Activated CD4-positive, alpha-beta T cell treated with anti-CD3 and anti-CD28 coated beads, Interleukin-2, amount 50 U/mL, for 16 hours (primary cell): ENCODE measurements at regions not wholly inside any gene's neighbourhood (a gene's known extent, or its start where the extent isn't known, plus 50 kb on each side); places are given as distances from the start of the nearest gene placed in this dataset.

Source experiments
- DNase-seq: peaks from one replicate; pipeline ENCODE4 v3.0.0-alpha.2; 2020

DNA sequence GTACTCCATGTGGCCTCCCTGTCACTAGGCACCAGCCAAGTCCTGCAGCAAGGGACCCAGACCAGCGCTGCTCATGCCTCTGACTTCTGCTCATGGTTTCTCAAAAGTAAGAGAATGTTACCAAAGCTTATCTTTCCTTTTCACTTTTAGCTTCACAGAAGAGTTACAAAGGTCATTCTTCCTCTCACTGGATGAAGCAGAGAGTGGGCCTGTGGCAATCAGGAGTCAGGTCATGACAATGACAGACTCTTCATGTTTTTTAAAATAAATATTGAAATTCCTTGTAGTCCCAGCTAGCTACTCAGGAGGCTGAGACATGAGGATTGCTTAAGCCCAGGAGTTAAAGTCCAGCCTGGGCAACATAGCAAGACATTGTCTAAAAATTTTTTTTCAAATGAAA, 126.1 kb downstream of the OSR1 start:
- no peak for DNase-seq

DNA sequence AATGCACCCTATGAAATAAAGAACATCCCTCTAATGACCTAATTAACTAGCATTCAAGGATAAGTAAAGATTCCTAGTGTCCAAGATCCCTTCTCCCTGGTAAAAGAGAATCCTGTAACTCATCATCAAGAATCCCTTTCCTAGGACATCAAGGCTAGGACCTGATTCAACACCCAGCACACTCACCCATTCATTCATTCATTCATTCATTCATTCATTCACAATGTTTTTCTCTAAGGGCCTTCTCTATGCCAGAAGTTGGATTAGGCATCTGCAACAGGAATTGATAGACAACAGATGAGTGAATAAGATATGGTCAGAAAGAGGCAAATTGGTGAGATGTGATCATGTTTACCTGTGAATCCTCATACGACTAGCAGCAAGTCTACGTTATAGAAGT, 126.8 kb downstream of the OSR1 start:
- DNase-seq, result no peak

DNA sequence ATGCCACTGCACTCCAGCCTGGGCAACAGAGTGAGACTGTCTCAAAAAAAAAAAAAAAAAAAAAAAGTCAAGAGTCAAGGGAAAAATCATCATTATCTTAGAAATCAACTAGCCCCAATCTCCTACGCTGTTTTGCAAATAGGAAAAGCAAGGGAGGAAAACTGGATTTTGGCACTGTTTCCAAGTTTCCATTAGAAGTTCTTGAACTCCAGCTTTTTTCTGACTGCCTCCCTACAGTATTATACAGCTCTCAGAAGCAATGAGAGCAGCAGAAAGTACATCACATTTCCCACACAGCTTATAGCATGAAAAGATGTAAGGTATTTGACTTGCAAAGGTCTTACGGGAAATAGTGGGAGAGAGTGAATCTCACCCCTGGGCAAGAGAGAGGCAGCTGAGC, 127.8 kb downstream of the OSR1 start:
- DNase-seq, result no peak

DNA sequence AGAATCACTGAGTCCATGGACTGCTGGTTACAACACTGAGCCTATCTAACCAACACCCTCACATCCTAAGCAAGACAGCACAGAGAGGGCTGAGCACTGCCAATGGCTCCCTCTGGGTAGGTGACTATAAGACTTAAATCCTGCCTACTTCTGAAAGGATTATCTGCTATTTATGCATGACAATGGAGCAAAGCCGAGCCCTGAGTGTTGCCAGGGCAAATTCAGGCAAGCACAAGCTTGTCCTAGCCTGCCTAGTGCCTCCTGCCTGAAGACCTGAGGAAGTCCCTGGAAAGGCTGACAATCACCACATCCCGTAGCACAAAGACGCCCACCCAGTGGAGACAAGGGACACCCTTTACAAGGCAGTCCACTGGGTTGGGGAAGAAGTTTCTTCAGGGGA, 129.7 kb downstream of the OSR1 start:
- no peak for DNase-seq

DNA sequence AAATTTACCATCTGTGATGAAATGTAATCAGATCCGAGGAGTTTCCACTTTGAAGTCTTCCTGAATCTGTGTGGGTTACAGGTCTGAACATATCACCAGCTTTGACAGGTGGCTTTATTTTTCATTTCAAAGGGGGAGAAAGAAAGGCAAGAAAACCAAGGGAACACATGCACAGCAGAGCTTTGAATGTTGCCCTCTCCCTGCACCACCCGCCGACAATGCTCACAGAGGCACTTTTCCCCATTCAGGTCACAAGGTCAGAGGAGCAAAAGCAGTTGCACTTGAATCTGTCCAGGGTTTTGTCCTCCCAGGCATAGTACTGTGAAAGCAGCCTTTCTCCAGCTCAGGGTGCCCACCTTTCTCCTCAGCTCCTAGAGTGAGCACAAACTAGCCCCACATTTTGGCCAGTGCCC, 130.2 kb downstream of the OSR1 start:
- no peak for DNase-seq

DNA sequence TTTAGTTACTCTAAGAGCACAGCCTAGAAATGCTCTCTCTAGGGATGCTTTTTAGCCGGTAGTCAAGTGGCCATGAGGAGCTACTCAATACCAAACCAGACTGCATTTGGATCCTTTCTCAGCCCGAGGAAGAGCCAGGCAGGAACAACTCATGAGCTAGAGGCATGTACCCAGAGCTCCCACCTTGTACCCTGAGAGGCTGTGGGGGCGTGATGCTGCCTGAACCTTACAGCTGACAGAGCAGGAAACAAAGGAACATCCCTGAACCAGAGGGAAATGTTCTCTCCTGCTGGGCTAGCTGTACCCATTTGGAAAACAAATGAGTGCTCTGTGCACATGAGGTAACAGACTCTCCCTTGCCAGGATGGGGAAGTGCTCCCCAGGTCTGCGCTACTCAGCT, 131.6 kb downstream of the OSR1 start:
- DNase-seq, result no peak

DNA sequence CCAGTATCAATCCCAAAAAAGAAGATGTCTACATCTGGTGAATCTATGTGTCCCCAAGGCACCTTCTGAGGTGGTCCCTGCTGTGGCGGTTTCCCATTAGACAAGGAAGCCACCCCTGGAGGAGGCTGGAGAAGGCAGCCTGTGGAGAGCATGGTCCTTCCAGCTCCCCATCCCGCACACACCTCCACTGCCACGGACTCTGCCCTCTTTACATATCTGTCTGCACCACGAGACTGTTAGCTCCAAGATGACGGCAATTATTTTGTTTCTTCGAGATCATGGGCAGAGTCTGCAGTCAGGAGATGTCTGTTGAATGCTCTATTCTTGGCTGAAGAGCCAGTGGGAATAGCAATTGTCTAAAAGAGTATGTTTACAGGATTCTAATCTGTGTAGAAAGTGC, 132.0 kb downstream of the OSR1 start:
- DNase-seq, result no peak

DNA sequence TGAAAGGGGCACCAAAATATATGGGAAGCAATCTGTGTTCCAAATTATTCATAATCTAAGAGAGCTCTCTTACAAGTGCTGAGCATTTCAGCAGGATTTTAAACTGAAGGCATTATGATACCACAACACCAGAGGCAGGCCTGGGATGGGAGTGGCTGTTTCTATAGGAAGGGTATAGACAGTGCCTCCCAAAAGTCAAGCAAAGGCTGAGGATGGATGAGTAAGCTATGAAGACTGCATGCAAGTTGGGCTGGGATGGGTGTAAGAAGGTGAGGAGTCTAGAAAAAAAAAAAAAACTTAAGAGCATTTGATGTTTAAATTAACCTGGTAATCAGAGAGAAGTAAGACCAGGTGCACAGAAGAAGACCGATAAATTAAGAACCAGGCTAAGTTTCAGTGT, 132.5 kb downstream of the OSR1 start:
- DNase-seq, result no peak

DNA sequence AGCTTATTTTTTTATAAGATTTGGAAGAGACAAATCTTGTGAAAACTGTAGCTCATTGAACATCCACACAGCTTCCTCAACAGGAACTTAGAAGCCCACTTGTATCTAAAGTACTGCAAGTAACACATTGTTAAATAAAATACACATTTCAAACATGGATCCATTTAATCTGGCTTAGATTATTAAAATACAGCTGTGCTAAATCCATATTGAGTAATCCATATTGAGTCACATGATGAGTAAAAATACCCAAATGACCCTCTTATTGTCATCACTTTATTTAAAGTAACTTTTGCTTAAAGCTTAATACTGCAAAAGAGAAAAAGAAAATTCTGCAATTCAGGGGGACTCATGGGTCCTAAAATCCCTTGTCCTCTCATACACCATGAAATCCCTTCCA, 133.3 kb downstream of the OSR1 start:
- DNase-seq, result no peak

DNA sequence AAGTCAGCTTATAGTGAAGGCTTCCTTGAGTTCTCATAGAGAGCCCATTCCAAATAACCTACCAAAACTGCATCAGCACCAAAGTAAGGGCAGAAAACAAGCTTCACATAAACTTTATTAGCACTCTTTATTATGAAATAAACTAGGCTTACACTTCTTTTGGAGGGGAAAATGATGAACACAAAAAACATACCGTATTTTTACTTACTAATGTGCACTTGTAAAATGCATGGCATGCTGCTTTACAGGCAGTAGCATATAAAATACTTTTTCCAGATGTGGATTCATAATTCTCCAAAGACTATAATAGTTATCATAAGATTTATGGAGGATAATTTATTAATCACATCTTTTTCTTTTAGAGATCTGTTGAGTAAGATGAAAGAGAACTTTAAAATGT, 133.9 kb downstream of the OSR1 start:
- no peak for DNase-seq

DNA sequence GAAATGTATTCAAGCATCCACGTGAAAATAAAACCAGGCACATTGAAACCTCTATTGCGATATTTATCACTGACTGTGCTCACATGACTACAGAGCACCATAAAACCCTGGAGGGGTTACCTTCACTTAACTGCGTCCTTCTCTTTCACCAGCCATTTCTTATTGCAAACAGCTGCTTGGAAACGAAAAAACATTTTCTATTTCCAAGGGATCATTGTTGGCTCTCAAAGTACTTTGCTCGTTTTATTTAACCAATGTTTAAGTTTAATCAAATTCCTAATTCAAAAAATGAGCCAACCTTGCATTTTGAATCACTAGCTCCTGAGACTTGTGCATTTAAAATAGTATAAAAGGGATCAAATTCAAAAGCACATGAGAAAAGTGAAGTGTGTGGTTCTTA, 134.4 kb downstream of the OSR1 start:
- no peak for DNase-seq

DNA sequence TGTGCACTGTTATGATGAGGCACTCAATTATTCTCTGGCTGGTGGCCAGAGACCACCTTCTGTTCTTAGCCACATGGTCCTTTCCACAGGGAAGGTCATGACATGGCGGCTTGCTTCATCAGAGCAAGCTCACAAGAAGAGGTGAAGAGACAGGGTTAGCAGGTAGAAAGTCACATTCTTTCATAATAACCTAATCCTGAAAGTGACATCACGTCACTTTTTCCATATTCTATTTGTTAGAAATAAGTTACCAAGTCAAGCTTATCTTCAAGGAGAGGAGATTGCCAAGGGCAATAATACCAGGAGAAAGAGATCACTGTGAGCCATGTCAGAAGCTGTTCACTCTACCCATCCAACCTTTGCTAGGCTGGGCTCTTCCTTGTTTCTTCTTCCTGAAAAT, 139.4 kb downstream of the OSR1 start:
- no peak for DNase-seq

DNA sequence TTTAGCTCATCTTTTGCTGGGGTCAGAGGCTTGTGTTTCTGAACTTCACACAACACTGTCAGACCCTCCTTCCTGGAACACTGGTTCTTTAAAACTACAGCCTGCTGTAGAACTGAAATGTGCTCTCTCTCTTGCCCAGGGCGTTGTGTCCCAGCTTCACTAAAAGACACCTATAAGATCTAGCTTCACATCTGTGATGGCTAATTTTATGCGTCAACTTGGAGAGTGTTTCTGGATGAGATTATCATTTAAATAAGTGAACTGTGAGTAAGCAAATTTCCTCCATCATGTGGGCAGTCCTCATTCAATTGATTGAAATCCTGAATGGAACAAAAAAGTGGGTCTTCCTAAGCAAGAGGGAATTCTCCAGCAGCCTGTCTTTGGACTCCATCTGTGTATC, 140.3 kb downstream of the OSR1 start:
- no peak for DNase-seq

DNA sequence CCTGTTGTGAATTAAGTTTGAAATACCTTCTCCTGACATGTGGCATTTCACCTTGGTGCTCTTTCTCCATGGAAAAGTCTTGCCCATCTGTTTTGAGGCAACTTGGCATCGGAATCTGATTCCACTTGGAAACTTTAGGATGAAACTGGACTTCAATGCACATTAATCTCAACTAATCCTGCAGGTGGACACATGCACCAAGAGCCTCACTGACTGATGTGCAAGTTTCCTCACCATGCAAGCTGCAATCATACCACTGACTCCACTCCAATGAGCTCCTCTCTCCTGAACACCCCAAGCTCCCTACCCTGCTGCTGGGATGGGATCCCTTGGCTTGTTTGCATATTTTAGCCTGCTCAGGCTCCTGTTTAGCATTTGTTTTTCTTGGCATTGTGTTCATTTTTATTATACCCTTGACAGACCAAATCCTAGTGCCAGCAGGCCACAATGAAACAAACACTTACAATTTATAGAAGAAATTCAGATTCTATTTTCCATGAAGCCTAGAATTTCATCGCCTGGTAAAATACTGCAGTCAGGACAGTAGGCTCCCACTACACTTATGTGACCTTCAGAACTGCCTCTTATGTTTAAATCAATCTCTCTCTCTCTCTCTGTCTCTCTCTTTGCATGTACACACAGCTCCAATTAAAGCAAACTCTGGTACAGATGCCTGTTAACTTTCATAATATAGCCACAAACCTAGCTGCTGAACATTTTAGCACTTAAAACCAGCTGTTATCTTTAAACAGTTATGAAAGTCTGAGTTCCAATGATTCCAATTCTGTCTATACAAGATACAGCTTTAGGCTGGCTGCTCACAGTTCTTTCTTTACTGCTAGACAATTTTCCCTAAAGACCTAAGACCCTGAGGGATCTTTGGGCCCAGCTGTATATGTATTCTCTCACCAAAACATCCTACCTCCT, 141.5 kb downstream of the OSR1 start:
- DNase-seq, result no peak

DNA sequence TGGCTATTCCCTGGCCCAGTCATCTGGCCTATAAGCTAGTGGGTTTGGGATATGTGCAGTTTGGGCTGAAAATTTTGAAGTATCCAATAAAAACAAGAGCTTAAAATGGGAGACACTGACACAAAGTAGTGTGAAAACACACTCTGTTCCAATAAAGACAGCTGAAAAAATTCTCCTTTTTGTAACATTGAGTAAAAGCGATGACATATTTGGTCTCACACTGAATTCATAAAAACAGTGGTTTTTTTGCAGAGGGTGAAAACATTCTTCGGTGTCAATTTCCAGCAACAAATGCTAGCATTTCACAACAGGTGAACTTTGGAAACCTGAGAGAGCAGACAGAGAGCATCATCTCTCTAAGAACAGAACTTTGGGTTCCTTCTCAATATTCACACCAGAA, 142.2 kb downstream of the OSR1 start:
- DNase-seq, result no peak

DNA sequence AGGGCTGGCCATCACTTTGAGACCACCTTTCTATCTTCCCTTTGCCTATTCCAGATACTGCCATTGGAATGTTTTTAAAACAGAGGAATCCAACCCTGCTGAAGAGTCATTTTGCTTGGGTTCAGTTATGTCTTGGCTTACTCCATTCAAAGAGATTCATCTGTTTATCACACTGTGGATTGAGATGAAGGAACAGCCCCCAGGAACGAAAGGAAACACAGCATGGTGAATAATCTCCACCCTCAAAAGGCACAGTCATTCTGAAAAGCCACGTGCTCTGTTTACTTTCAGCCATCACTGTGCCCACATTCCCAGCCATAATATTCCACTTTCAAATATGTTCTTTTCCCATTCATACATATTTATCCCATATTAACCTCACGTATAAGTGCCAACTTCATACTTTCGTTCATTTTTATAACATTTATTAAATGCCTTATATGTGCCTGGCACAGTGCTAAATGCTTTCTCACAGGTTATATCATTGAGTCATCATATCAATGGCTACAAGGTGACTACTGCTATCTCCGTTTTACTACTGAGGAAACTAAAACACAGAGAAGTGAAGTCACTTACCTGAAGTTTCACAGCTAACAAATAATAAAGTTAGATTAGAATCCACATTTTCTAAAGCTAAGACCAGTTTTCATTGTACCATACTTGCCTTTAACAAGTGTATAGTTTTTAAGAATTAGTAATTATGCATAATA, 143.6 kb downstream of the OSR1 start:
- DNase-seq, result peak; percentile 2

DNA sequence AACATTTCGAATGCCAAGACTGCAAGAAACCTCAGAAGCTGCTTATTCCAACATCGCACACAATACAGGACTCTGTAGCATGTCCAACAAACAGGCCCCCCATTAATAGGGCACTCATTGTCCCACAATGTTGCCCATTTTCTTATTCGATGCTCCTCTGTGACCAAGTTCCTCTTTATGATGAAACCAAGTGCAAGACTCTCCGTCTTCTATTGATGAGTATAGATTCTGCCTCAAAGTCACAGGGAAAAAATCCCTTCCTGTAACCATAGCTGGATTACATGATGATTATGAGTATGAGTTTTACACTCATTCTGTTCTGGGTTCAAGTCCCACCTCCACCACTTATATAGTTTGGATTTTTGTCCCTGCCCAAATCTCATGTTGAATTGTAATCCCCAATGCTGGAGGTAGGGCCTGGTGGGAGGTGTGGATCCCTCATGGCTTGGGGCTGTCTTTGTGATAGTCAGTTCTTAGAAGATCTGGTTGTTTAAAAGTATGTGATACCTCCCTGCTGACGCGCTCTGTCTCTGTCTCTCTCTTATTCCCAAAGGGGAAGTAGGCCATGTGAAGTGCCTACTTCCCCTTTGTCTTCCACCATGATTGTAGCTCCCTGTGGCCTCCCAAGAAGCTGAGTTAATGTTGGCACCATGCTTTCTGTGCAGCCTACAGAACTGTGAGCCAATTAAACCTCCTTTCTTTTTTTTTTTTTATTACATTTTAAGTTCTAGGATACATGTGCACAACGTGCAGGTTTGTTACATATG, 148.7 kb downstream of the OSR1 start:
- DNase-seq, result no peak

DNA sequence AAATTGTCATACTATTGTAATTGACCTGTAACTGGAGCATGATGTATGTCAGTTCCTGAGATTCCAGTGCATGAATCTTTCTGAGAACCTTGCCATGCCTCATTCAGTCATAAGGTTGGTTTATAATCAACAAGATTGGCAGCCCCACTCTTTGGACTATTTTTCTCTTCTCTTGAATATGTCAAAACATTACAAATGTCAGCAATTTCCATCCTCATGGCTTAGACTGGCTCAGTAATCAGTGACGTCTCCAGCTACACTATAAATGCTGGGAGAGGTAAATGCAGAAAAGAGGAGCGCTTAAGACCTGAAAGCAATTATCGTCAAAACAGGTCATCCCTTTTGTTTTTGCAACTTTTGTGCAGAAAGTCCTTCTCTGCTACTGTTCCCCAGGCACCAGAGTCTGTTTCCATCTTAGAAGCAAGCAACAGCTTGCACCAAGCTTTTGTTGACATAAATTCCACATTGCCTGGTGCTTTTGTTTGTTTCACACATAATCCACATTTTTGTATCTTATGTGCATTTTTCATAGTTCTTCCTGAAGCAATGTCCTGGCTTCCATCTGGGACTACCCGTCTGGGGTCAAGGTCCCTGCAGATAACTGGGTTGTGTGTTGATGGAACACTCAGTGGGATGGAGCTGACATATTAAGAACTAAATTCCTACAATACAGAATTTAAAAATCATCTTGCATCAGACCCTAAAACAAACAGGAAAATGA, 149.8 kb downstream of the OSR1 start:
- no peak for DNase-seq

DNA sequence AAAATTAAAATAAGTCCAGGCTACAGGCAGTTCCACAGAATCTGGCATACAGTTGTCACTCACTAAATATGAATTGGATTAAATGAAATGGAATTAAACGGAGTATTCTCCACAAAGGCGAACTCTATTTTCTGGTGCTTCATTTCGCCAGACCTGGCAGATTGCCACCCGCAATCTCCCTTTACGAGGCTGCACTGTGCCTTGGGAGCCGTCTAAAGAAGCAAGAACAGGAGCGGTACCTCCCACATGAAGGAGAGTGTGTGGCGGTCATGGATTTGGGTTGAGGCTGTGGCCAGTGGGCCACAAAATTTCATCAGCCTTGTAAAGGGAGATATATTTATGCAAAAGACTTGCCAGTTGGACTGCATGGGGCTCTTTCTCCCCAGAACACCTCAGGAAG, 151.0 kb downstream of the OSR1 start:
- no peak for DNase-seq

DNA sequence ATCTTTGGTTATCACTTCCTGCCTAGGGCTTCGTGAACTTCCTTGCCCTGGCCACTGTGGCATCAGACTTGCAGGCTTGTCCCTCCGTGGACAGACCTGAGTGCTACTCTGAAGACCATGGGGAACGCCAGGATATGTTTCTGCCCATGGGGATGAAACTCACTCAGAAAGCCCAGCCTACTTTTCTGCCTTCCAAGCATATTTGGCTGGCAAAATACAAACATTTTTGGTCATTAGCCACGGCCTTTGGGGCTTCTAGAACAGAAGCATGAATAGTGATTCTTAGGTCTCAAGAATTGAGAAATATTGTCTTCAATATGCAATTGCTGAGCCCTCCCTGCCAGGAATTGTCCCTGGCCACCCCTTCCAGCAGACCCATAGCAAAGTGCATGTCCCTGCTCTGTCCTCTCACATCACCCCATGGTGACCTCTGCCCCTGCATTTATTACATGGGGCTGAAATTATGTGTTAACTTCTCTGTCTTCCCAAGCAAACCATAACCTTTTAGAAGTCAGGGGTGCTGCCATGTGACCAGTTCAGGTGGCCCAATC, 152.4 kb downstream of the OSR1 start:
- no peak for DNase-seq

DNA sequence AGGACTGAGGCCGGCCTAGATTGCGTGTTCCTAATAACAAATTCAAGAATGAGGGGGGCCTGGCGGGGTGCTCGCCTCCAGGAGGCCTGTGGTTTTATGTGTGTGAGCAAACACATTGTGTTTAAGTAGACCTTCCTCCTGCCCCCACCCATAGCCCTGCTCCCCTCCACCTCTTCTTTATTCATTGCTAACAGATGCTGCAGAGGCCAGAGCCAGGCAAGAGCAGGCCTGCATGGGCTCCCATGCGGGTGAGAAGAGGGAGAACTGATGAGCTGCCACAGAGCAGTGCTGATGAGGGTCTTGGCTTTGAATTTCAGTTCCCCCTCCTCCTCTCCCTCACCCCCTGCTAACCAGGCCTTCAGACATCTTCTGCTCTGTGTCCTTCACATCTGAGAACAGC, 154.6 kb downstream of the OSR1 start:
- DNase-seq, result no peak

DNA sequence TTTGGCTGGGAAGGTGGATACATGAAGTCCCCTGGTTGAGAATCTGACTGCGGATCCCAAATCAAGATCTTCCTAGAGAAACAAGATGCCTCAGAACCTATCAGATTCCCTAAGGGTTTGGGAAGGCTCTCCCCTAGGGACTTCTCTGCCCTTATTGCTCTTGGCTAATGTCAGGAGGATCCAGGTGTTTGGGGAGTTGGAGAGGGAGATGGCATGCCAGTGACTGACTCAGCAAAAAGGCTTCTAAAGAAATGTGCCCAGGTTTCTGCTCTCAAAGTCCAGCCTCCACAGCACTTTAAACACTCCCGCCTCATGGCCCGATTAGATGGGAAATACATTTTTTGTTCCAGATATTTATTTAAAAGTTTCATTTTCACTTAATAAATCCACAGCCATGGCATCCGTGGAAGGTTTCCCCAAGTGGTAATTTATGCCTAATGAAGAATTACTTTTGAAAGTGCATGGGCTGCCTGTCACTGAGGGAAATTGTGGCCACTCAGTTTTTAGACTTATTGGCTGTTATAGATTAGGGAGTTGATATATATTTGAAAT, 156.4 kb downstream of the OSR1 start:
- no peak for DNase-seq
